Right renal pelvis (tissue), 4 donors: ENCODE measurements at regions not wholly inside any gene's neighbourhood (a gene's known extent, or its start where the extent isn't known, plus 50 kb on each side); places are given as distances from the start of the nearest gene placed in this dataset.

Experiments
- DNase-seq, 4 donors: peaks; one replicate each; pipeline ENCODE4 v3.0.0-alpha.2; 2013; ENCODE audit warnings: low read depth in 4 of 4, low spot score in 3 of 4, missing footprints in 1 of 4

DNA sequence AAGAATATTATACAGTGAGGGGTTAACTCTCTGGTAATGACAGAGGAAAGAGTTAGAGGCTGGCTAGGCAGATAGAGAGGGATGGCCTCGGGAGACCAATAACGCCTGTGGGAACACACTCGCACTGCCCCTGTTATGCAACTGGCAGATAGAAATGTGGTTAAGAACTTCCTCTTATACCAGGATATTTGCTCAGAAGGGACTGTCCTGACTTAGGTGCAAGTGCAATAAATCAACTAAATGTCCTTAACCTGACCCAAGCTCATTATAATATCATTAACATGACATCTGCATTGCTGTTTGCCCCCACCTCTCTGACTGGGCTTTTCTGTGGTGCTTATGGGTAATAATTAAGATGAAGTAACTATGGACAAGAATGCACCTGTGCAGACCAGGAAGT, 1518.0 kb downstream of the NCAM2 start:
- DNase-seq, result no peak

DNA sequence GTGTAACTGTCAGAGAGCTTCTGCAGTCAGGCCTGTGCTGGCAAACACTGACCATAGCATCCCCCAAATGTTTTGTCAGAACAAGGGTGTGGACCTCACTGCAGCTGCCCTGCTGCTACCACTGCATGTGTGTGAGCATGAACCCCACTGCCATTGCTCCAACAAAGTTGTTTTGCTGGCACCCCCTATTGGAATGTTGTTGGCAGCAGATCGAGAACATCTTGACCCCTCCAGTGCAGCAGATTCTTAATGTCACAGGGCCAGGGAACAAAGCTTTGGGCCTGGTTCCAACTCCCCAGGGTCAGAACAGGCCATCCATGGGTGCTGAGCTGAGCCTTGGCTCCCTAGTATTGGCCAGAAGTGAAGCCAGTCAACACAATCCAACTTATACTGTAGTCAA, 1537.4 kb downstream of the NCAM2 start:
- DNase-seq, result no peak

DNA sequence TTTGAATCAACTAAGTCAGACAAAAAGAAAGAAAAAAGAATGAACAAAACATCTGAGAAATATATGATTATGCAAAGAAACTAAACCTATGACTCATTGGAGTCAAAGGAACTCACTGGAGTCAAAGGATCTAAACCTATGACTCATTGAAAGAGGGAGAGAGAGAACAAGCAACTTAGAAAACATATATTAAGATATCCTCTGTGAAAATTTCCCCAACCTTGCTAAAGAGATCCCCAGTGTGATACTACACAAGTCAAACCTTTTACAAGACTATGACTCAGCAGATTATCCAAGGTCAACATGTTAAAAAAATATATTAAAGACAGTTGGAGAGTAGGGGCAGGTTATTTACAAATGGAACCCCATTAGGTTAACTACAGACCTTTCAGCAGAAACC, 1538.3 kb downstream of the NCAM2 start:
- no peak for DNase-seq

DNA sequence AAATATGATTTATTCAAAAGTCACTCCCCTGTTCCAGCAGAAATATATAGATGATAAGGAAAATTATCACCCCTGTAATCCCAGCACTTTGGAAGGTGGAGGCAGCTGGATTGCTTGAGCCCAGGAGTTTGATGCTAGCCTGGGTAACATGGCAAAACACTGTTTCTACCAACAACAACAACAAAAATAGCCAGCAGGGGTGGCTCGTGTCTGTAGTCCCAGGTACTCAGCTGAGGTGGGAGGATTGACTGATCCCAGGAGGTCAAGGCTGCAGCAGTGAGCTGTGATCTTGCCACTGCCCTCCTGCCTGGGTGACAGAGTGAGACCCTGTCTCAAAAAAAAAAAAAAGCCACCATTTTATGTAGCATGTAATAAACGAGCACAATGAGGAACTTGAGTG, 1546.5 kb downstream of the NCAM2 start:
- no peak for DNase-seq

DNA sequence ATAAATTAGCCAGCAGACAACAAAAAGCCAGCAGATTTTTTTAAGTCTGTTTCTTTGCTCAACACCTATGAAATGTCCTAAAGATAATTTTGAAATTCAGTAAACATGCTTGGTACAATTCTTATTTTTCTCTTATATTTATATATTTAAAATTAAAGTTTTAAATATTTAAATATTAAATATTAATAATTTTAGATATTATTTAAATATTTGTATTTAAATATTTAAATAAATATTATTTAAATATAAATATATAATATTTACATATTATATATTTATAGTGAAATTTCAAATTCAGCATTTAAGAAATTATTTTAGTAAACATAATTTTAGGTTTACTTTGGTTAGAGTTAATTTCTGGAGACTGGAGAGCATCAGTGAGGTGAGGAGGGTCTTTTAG, 1554.2 kb downstream of the NCAM2 start:
- DNase-seq, result no peak

DNA sequence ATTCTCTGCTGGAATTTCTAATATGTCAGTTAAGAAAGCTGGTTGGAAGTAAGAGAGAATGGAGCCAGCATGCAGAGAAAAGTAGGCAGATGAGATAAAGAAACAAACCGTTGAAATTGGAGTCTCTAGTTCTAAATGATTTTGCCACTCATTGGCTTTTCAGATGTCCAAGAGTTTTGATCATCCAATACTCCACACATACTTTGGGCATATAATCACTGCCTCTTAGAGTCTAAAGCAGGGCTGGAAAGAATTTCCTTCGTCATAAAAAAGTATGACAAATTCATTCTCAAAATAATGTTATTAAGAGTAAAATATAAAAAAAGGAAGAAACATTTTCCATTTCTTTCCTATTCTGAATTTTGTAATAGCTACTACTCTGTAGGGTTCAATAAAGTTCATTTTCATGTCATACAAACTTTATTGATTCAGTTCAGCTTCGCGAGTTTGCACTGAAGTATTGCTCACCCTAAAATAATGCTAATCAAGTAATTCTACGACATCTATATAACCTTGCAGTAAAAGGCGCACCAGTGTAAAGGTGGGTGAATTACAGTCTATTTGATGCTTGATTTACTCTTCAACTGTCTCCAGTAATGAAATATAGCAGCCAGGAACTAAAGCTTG, 1556.6 kb downstream of the NCAM2 start:
- DNase-seq, result no peak

DNA sequence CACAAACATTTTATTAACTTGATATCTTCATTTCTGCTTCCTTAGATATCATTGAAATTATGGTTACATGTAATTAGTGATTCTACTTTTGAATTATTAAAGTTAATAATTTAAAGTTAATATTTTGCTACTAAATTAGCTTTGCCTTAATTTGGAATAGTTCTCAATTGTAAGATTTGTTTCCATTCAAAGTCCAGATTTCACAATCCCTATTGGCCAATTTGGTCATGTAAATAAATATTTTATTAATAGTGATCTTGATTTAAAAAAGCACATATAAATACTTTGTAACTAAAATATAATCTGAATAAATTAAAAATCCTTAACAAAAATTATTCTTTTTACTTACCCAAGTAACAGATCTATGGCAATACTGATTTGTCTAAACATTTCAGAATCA, 1558.6 kb downstream of the NCAM2 start:
- no peak for DNase-seq

DNA sequence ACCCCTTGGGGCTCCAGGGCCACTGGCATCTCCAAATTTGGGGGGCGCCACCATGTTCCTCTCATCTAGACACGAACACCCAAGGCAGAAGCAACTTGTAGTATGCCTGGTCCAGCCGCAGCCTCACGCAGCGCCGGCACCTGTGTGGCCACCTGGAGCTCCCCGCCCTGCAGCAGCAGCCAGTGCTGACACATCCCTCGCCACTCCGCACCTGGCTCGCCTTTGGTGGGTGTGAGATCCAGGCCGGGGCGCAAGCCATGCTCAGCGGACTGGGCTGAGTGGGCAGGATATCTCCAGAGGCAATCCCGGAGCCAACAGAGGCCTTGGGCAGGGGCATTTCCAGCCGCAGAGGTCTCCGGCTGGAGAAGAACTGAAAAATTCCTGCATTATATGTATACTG, 1563.7 kb downstream of the NCAM2 start:
- DNase-seq, result no peak

DNA sequence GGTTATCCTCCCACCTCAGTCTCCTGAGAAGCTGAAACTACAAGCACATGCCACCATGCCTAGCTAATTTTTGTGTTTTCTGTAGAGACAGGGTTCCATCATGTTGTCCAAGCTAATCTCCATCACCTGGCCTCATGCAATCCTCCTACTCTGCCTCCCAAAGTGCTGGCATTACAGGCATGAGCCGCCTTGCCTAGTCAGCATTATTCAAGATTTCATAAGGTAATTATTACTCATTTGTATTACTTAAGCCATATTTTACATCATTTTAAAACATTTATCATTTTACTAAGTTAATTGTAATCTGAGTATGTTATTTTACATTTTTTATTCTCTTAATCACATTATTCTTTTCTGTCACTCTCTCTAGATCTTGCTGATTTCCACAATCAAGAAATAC, 1575.6 kb downstream of the NCAM2 start:
- no peak for DNase-seq

DNA sequence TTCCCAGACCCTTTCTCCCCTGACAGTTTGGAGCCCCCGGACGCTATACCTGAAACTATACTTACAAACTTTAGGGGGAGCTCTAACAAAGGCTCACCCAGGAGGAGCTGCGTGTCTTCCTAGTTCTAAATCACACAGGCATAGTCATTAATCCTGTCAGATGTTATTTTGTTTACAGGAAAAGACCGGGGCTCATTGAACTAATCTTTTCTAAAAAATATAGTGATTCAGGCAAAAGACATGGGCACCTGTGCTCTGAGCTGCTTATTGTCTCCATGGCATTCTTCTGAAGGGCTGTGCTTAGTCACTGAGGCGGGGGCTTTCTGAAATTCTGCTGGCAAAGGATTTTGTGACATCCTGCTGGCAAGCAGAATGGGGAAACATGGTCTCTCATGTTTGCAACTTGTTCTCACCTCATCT, 1577.0 kb downstream of the NCAM2 start:
- no peak for DNase-seq

DNA sequence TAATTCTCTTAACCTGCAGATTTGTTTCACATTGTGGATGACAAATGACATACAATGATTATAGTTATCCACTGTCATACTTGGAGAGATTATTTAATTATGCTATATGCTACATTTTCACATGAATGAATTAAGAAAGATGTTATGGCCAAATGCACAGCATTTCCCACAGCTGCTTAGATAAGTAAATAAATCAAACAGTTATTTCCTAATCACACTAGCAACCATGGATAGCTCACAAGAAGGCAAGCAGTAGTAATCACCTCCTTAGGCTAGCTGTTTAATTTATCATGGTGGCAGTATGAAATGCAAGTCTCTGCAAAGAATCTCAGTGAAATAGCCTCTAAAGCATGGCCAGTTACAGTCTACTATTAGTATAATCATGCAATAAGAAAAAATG, 1581.5 kb downstream of the NCAM2 start:
- no peak for DNase-seq

DNA sequence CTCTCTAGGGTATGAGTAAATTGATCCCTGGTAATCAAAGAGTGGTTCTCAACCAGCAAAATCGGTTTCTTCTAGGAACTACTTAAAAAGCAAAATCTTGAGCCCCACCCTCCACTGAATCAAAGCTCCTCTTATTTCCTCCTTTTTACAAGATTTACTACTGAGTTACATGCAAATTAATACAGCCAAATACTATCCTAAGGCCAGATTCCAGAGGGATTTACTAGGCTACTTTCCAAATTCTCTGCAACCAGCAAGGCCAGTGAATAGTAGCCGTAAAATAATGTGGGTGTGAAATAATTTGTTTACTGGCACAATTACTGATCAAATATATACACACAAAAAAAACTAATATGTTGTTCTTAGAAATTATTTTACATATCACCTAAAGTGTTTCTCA, 1583.8 kb downstream of the NCAM2 start:
- no peak for DNase-seq

DNA sequence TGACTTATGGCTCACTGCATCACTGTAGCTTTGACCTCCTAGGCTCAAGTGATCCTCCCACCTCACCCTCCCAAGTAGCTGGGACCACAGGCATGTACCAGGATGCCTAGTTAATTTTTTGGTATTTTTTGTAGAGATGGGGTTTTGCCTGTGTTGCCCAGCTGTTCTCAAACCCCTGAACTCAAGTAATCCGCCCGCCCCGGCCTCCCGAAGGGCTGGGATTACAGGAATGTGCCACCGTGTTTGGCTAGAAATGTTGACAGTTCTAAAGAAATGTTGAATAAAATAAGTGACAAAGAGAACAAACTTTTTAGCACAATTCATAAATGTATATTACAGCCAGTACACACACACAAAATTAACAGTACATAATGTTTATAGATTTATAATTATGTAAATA, 1586.1 kb downstream of the NCAM2 start:
- DNase-seq, result no peak

DNA sequence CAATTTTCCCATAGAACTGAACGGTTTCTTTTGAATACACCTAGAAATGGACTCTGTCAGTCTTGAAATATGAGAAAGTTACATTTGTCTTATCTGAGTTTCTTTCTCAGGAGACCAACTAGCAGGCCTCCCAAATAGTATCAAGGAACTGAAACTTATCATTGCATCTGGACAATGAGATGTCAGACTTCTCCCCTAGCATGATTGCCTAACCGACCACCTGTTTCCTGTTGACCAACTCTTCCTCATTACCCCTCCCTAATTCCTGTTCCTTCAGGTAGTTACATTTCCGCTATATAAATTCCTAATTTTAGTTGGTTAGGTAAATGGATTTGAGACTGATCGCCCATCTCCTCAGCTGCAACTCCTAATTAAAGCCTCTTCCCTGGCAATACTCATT, 1587.3 kb downstream of the NCAM2 start:
- DNase-seq, result no peak

DNA sequence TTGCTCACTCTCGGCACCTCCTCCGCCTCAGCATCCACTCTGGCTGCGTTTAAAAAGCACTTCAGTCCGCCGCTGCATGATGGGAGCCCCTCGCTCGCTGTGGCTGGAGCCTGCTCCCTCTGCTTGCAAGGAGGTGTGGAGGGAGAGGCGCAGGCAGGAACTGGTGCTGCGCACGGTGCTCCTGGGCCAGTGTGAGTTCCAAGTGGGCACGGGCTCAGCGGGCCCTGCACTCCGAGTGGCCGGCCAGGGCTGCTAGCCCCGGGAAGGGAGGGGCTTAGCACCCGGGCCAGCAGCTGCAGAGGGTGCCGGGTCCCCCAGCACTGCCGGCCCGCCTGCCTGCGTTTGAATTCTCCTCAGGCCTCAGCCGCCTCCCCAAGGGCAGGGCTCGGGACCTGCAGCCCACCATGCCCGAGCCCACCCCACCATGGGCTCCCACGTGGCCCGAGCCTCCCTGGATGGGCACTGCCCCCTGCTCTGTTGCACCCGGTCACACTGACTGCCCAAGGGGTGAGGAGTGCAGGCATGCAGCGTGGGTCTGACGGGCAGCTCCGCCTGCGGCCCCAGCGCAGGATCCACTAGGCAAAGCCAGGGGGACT, 1599.5 kb downstream of the NCAM2 start:
- DNase-seq, result no peak

DNA sequence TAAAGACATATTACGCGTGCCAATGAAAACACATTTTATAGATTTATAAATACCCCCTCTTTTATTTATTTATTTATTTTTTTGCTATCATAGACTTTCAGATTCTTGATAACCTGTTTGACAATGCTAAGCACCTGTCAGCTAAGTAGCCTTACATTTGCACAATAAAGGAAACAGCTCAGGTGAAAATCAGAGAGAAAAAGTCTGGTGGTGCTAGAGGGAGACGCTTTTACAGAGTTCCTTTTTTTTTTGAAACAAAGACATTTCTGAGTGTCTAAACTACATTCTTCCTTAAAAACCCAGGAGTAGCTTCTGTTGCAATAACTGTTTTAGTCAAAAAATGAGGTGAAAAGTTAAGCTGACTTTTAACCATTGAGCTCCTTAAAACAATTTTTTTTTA, 1611.6 kb downstream of the NCAM2 start:
- no peak for DNase-seq

DNA sequence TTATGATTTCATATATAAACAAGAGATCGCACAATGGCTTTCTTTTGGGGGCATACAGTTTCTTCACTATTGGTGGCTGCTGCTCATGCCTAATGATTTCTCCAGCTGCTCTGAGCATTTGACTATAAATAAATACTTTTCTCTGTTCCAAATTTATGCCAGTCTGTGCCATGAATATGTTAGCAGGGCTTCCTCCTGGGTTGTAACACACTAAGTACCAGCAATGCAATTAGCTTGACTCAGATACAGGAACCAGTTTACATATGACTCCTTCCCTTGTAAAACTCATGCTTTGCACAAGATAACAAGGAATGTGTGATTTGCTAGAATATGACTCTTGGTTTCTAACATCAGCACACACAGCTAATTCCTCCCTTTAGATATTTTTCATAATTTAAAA, 1629.7 kb downstream of the NCAM2 start:
- no peak for DNase-seq

DNA sequence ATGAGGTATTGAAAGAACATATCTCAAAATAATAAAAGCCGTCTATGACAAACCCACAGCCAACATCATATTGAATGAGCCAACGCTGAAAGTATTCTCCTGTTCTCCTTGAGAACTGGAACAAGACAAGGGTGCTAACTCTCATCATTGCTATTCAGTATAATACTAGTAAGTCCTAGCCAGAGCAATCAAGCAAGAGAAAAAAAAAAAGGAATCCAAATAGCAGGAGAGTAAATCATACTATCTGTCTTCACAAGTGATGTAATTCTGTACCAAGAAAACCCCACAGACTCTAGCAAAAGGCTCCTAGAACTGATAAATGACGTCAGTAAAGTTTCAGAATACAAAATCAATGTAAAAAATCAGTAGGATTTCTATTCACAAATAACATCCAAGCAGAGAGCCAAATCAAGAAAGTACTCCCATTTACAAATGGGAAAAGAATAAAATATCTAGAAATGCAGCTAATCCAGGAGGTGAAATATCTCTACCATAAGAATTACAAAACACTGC, 1632.8 kb downstream of the NCAM2 start:
- DNase-seq, result no peak

DNA sequence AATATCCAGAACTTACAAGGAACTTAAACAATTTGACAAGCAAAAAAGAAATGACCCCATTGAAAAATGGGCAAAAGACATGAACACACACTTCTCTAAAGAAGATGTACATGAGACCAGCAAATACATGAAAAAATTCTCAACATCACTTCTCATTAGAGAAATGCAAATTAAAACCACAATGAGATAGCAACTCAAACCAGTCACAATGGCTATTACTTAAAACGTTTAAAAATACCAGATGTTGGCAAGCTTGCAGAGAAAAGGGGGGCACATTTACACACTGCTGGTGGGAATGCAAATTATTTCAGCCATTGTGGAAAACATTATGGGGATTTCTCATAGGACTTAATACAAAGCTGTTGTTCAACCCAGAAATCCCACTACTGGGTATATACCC, 1634.0 kb downstream of the NCAM2 start:
- DNase-seq, result no peak

DNA sequence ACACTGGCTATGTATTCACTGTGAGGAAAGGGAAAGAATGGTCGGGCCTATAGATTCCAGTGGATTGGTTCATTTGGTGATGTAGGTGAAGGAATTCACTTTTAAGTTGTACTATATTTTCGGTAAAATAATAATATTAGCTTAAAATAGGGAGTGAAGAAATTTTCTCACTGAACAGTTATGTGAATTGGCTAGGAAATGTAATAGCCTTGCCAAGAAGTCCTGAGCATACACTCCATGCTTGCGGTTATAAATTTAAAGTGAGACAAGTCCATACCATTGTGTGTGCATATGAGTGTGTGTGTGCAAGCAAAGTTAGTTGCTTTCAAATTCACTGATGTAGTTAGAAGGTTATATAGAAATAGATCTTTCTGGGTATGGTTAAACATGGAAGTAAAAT, 1651.0 kb downstream of the NCAM2 start:
- no peak for DNase-seq

DNA sequence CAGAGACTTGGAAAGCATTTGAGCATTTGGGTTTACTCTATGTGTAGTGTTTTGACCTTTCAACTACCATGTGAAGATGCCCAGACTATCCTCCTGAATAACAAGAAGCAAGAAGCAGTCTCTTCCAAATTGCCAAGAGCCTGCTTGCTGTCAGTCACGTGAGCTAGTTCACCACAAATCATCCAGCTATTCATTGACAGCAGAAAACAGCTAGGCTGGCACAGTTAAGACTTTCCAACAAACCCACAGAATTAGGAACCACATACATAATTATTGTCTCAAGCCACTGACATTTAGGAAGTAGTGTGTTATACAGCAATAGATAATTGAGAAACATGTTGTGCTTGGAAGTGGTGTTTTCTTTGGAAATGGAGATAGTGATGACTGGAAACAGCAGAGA, 1652.0 kb downstream of the NCAM2 start:
- no peak for DNase-seq

DNA sequence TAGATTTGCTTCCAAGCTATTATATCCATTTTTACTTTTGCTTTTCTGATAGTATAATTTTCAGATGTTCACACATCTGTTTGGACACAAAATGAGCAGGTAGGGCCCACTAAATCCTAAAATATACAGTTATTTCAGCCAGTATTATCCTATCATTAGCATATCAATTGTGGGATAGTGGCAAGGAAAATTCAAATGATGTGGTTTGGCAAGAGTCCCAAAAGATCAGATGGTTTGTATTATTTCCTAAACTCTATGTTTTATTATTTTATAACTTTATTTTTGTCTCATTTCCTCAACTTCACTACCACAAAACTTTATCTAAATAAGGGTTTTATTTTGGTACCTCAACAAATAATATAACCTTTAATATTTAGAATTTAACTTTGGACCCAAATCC, 1659.6 kb downstream of the NCAM2 start:
- no peak for DNase-seq

DNA sequence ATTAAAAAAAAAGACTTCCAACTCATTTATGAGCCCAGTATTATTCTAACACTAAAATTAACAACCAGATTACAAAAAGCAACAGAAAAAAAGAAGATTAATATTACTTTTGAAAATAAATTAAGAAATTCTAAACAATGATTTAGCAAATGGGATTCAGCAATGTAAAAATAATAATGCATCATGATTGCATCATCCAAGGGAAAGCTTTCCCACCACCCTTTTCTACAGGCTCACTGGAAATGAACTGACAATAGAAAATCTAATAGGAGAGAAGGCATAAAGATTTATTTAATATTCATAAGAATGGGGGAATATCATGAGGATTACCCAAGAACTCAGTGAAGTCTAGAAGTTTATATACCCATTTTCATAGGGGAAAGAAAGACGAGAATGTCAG, 1671.9 kb downstream of the NCAM2 start:
- DNase-seq, result no peak
